GM19397 (cell line): ENCODE measurements at regions not wholly inside any gene's neighbourhood (a gene's known extent, or its start where the extent isn't known, plus 50 kb on each side); places are given as distances from the start of the nearest gene placed in this dataset.
"Not testable (repeated sequence)": the region's sequence is repeated elsewhere in the genome, so short reads cannot be mapped to it uniquely, and the experiment has no call there.

Source experiments
- ATAC-seq: cut with Tn5 transposase; IDR thresholded peaks from one replicate; pipeline ENCODE4 v1.9.1; 2021; ENCODE audit warnings: mild to moderate bottlenecking, moderate library complexity; ENCODE audit not compliant: unreplicated experiment

DNA sequence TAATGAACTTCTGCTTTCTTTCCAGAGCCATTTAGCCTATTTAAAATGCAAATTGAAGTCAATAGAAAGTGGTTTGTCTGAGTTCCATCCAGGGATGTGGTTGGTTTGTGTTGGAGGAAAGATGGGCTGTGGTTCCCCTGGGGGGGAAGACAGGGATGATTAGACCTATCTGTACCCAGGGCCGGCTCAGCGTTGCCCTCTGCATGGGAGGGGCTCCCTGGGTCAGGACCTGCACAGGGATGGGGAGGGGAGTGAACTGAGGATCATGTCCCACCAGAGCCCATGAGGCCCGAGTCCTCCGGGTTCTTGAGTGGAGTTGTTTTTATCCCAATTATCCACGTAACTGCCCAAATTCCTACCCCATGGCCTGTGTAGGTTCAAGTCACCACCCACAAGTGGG is 76.9 kb upstream of the SFSWAP start:
- no peak for ATAC-seq

DNA sequence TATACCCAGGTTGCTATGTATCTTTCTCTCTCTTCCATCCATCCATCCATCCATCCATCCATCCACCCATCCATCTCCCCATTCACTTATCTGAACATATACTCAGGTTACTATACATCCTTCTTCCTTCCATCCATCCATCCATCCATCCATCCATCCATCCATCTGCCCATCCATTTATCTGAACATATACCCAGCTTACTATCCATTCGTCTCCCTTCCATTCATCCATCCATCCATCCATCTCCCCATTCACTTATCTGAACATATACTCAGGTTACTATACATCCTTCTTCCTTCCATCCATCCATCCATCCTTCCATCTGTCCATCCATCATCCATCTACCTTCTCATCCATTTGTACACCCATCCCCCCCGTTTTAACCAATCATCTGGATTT is 75.9 kb upstream of the SFSWAP start:
- not testable (repeated sequence) for ATAC-seq

DNA sequence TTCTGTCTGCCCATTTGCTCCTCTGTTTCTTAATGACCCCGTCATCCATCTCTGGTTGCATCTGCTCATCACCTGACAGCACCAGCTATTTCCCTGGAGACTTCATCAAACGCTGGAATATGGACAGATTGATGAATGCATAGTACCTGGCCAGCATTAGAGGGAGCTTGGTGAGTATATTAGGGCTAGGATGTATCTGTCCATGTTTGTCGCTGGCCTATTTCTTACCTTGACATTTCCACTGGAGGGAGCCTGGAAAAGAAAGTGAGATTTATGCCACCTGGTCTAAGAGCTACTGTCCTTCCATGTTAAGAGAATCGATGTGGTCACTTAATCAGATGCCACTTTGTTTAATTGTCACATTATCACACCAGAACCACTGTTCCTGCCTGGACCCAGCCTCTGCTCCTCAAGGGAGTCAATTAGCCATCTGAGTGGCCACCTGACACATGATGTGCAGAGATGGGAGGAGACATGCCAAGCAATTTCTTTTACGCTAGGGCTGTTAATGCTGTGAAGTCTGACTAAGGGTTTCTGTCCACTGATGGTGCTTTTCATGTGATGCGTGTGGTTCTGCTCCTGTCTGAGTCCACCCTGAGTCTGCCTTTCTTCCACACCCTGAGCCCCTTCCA is 75.3 kb upstream of the SFSWAP start:
- ATAC-seq, result no peak

DNA sequence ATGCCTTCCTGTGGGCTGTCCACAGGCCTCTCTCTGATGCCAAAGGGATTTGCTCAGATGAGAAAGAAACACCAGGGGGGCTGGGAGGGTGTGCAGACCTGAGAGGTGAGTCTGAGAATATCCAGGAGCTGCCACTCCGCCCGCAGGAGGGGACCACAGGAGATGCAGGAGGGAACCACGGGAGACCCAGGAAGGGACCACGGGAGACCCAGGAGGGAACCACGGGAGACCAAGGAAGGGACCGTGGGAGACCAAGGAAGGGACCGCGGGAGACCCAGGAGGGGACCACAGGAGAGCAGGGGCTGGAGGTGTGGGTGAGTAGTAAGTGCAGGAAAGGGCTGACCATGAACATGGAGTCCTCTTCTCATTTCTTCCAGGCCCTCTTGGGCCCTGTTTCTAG is 74.6 kb upstream of the SFSWAP start:
- ATAC-seq, result no peak

DNA sequence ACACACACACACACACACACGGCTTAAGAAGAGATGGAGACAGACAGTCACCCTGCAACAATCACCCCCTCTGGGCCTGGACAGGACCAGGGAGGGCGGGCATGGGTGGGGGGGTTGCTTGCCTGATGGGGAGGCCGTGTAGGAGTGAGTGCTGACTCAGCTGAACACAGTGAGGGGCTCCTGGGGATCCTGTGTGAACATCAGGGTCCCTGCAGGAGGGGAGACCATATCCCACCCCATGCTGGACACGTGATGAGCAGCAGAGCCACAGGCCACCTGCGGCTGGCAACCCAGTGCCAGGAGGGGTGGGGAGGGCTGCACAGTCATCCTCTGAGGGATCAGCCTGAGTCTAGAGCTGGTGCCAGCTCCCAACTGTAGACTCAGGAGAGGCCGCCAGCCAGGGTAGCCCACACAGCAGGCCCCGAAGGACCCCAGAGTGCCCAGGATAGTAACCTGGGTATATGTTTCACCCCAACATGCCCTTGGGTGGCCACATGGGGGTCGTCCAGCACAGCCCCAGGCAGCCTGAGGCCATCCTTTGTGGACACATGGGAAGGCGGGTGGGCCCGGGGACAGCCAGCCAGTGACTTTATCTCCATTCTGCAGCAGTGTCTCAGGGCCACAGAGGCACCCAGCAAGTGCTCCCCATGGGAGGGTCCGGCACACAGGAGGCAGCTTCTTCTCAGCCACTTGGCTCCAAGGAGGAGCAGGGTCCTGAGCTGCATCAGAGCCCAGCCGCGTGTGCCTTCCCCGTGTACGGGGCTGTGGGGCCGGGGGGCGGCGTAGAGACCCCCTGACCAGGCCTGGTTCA is 73.7 kb upstream of the SFSWAP start:
- ATAC-seq, result no peak

DNA sequence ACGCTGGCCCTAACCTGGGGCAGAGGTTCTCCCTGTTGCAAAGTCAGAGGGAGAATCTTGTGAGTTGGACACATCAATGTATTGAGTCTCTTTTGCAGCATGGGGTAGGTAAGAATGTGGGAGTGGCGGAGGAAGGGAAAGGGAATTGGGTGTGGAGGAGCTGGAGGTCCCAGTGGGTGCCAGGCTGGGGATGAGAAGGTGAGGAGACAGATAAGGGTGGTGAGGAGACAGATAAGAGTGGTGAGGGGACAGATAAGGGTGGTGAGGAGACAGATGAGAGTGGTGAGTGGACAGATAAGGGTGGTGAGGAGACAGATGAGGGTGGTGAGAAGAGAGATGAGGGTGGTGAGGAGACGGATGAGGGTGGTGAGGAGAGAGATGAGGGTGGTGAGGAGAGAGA is 72.9 kb upstream of the SFSWAP start:
- ATAC-seq, result no peak

DNA sequence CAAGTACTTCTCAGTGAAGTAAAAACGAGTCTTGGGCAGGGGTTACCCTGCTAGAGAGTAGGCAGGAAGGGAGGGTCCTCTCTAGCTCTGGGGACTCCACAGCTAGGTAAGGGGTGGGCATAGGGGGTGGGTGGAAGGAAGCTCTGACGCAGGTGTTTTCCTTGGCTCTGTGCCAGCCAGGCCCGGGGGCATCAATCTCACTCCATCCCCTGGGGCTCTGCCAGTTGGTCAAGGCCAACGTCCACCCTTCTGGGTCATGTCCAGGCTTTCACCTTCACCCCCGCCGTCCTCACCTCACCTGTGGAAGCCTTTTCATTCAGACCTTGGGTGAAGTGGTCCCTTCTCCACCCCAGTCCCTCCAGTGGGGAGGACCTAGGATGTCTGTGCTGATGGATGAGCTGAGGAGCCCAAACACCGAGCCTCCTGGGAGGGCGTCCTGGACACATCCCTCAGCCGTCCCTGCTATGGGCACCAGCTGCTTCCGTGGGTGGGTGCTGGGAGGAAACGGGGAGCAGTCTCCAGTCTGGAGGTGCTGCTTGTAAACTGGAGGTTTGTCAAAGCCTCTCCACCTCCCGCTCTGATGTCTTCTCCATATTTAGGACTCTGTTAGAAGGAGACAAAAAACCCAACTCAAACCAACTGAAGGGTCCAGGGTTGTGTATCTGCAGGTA is 71.5 kb upstream of the SFSWAP start:
- no peak for ATAC-seq

DNA sequence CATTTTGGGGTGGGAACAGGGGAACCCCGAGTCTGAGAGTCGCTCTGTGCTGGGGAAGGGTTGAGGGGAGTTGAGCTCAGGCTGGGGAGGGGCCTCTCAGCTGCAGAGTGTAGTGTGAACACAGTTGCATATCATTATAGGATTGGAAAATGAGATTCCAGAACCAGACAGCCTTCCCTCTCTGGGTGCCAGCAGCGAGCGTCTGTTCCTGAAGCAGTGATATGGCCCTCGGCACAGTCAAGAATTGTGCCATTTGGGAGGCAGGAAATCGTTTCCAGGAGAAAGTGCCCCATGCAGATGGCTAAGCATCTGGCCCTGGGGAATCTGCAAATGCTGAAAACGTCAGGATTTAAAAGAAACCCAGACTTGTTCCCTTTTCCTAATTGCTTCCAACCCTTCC is 70.4 kb upstream of the SFSWAP start:
- no peak for ATAC-seq

DNA sequence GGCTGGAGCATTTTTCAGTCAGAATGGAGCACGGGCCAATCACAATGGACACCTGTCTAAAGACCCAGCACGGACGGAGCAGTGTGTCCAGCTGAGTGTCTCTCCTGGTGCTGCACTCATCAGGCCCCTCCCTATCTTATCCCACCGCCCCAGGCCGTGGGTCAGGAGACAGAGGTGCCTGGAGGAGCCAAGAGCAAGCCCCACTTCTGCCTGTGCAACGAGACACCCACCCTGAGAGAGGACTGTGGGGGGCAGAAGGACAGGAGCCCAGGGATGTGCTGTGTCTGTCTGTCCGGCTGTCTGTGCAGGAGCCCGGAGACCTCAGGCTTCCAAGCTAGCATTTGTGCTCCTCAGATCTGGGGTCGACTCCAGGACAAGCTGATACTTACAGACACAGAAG is 69.6 kb upstream of the SFSWAP start:
- no peak for ATAC-seq

DNA sequence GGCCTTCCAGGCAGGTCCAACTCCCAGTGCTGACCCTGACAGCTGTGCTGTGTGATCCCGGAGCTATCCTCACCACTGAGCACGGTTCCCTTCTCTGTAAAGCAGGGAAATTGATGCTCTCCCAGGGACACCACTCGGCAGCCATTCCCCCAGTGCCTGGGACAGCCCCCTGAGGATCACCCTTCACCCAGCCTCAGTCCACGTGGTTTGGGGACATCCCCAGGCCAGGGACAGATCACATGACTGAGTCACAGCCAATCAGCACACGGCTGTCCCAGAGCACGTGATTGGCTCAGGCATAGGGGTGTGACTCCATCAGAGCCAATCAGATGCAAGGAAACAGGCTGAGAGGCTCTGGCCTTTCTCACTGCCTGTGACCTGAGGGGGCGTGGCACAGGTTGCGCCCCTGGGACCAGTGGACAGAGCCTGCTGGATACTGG is 68.8 kb upstream of the SFSWAP start:
- ATAC-seq, result no peak

DNA sequence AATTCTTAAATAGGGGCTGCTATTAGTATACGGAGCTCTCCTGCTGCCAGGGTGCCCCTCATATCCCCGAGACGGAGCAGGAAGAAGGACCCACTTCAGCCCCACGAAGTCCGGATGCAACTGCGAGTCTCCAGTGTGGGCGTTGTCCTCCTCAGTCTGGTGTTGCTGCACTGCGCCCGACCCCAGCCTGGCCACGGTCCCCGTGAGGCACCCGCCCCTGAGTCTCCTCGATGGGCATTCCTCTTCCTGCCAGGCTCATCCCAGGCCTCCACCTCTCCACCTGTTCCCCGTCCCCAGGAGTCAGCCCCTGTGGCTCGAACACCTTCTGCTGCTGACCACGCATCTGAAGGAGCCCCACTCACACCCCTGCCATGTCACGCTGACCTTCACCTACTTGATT is 68.1 kb upstream of the SFSWAP start:
- ATAC-seq, result no peak

DNA sequence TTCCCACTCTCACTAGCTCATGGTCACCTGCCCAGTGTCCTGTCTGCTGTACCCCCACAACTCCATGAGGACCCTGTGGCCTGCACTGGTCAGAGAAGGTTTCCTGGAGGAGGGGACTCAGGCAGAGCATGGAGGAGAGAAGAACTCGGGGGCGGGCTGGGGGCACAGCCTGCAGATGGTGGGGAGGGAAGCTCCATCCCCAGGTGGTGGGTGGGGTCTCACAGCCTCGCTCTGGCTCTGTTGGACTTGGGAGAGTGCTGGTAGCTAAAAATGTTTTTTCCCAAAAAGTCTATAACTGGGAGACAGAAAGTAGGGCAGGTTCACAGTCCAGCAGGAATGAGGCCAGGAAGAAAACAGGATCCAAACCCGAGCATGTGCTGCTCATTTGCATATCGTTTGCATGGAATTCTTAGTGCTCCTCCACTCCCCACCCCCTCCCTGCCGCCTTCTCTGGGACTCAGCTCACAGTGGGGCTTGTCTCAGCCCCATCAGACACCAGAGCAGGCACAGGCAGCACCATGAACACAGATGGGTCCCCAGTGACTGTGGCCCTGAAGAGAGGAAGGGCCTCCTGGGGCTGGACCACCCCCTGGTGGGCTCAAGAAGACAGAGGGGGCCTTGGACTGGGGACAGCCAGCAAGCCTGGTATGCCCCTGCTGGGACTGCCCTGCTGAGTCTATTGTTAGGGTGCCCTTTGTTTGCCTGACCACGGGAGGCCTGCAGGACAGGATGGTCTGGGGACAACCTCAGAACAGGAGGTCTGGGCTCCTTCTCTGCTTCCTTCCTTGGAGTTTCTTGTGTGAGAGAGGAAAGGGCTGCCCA is 67.0 kb upstream of the SFSWAP start:
- ATAC-seq, result no peak

DNA sequence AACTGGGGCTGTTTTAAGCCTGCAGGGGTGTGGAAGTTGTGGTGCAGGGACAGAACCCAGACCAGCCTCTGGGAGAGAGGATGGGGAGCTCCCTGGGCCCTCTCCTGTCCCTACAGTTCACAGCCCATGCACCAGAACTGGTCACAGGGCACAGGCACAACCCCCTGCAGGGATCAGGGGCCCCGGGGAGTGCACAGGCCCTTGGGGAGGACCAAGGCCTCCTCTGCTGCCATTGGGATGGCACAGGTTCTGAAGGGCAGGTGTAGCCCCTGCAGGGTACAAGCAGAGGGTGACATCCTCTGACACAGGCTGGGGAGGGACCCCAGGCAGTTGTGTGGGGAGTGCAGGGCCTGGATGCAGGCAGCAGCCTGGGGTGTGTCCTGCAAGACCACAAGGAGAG is 66.4 kb upstream of the SFSWAP start:
- ATAC-seq, result no peak

DNA sequence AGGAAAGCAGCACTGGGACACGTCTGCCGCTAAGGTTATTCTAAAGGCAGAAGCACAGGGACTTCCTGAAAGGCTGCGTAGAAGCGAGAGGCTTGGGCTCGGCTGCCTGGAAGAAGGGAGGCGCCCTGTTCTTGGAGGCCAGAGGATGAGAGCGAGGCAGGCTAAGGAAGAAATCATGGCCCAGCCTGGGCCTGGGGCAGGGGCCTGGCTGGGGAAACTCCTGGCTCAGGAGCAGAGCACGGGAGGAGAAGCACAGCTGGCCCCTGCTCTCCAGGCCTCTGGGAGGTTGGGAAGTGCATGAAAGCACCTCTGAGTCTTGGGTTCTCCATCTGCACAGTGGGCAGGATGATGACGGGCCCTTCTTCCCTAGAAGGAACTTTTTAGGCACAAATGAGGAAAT is 66.0 kb upstream of the SFSWAP start:
- not testable (repeated sequence) for ATAC-seq

DNA sequence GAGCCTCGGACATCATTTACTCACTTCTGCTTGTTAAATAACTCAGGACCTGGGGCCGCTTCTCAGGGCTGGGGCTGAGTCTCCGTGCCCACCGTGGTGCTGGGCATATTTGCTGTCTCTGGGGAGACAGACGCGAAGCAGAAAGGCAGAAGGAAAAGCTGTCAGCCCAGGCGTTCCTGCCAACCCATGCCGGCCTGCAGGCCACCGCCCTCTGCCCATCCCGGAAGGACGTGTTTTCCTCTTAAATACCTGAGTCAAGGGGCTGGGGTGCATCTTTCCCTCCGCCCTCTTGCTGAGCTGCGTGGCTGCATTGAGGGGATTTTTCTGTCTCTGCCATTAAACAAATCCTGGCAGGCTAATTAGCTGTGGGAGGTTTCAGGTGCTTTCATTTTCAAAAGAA is 65.3 kb upstream of the SFSWAP start:
- ATAC-seq, result not testable (repeated sequence)

DNA sequence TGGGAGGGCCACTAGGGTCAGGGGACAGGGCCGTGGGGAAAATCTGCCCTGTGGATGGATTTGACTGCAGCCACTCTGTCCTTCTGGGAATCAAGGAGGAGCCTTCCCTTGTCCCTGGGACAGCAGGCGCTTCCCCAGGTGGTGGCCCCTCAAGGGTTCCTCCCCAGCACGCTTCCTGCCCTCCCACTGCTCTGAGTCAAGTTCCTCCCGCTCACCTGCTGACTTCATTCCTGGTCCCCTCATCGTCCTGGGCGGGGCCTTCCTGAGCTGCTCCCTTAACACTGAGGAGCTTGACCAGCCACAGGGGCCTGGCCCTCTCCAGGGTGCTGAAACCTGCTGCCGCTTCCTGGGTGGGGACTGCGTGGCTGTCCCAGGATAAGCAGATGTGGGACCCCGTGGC is 64.4 kb upstream of the SFSWAP start:
- ATAC-seq, result not testable (repeated sequence)

DNA sequence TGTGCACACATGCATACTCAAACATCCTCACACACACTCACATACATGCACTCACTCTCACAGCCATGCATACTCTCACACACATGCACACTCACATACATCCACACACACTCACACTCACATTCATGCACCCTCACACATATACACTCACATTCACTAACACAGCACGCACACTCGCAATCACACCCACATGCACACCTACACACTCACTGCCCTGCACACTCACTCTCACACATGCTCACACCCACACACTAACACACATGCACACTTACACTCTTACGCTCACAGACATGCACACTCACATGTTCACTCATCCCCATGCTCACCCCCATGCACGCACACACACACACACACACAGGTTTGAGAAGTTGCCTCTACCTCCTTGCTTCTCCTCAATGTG is 63.2 kb upstream of the SFSWAP start:
- ATAC-seq, result no peak

DNA sequence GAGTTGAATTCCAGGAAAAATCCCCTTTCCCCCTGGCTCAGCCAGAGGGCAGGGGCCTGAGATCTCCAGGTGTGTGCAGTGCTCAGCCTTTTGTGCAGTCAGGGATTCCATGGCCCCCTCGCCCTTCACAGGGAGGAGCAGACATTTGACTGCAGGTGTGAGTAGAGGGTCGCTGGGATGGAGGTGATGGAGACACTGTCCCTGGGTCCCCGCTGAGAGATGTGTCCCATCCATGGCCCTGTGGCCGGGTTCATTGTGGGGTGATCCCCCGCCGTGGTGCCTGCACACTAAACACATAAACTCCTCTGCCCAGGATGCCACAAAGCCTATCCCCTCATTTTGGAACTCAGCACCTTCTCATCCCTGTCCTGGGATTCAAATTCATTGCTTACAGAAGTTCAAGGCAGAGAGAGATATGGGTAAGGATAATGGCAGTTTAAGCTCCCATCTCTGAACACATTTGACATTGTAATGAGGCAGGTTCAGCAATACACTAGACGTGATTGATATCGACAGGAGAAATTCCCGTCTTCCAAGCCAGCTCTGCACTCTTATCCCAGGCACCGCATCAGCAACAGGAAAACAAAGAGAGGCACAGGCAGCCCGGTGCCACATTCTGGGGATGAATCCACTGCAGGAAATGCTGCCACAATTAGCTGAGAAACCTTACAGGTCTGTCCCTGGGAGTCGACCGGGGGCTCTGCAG is 55.3 kb upstream of the SFSWAP start:
- not testable (repeated sequence) for ATAC-seq

DNA sequence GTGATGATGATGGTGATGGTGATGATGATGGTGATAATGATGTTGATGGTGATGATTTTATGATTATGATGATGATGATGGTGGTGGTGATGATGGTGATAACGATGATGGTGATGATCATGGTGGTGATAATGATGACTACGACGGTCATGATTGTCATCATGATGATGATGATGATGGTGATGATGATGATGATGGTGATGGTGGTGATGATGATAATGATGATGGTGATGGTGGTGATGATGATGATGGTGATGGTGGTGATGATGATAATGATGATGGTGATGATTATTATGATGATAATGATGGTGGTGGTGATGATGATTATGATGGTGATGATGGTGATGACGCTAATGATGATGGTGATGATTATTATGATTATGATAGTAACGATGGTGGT is 54.1 kb upstream of the SFSWAP start:
- not testable (repeated sequence) for ATAC-seq

DNA sequence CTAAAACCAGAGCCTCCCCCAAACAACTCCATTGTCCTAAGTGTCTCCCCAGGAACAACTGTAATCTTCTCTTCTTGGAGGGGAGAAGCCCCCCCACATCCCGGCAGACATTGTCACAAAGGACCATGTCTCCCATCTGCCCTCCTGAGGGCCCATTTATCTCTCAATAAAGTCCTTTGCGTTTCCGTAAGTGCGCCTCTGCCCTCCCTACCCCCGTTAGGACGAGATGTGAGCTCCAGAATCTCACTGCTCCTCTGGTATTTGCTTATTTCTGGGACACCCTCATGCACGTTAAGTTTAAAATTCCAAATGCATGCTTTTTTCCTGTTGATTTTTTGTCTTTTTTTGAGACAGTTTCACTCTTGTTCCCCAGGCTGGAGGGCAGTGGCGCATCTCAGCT is 52.3 kb upstream of the SFSWAP start:
- not testable (repeated sequence) for ATAC-seq

DNA sequence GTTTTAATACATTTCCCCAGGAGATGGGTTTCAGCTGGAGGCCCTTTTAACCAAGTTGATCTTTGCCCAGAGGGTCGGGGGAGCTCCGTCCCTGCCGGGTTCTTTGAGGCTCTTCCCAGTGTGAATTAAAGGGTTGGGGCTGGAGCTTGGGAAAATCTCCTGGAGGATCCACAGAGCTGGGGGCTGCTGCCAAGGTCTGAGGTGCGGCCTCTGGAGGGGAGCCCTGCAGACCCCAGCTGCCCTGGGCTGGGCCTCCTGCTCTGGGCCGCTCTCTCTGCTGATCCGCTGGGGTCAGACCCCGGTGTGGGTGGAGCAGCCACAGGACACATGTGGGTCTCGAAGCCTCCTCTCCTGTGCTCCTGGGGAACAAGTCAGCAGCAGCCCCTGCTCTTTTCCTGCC is 51.4 kb upstream of the SFSWAP start:
- not testable (repeated sequence) for ATAC-seq
